SH-SY5Y (cell line): ENCODE measurements at regions not wholly inside any gene's neighbourhood (a gene's known extent, or its start where the extent isn't known, plus 50 kb on each side); places are given as distances from the start of the nearest gene placed in this dataset.

Experiments used
- GATA2 ChIP-seq: IDR thresholded peaks from 2 replicates; pipeline ENCODE4 v1.6.1; 2011; ENCODE audit warnings: mild to moderate bottlenecking, low read depth, low read length
- GATA3 ChIP-seq: IDR thresholded peaks from 2 replicates; pipeline ENCODE4 v1.6.1; 2011; ENCODE audit warnings: low read depth, mild to moderate bottlenecking, low read length, moderate library complexity

DNA sequence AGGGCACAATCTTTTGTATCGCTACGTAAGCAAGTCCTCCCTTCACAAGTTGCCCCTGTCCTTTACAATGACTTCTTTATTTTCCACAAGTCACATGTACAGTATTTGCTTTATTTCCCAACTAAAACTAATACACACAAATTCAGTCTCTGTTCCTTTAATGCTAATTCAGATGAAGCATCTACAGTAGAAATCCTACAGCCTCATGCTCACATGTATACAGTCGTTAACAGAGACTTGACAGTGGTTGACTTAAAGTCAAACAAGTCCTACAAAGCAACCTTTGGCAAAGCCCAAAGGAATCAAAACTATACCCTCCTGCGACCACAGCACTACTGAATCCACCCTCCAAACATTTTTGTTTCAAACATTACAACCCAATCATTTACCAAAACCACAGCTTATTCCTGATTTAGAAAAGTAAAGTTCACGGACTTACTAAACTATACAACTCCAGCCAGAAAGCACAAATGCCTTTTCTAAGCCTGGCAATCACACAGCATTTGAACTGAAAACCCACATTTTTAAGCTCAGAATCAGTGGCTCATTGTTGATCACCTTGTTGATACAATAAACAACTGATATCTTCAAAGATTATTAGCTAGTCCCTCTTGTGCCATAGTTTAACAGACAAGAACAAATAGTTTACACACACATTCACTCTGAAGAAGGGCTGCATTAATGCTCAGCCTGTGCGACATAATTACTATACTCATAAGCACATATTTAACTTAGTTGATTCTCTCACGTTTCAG, 70.9 kb upstream of the NHSL1 start:
- TF ChIP-seq GATA2 = no peak
- no peak for TF ChIP-seq GATA3
